ENCODE measurements at regions not wholly inside any gene's neighbourhood (a gene's known extent, or its start where the extent isn't known, plus 50 kb on each side); places are given as distances from the start of the nearest gene placed in this dataset.

GRCh38 chr4:104022226-104022625, 302.4 kb upstream of the TACR3 start:
- Histone ChIP-seq H3K4me3 (ENCODE audit: low read depth, low read length, poor library complexity, severe bottlenecking) (no peak overlapping the region), H3K4me2 (ENCODE audit: low read length) (no peak overlapping the region), H2AFZ (ENCODE audit: low read length) (no peak overlapping the region), H3K4me1 (ENCODE audit: insufficient read depth, low read length, severe bottlenecking) (no peaks in the 10 kb centered on the region), H3K9ac (ENCODE audit: low read length) (no peak overlapping the region), H3K79me2 (ENCODE audit: insufficient read depth, low read length) (no peaks in the 10 kb centered on the region), H3K27ac (ENCODE audit: low read depth, low read length, poor library complexity, severe bottlenecking) (no peak overlapping the region), H3K36me3 (ENCODE audit: insufficient read depth, low read length) (no peaks in the 10 kb centered on the region), H3K27me3 (ENCODE audit: insufficient read depth, low read length) (no peaks in the 10 kb centered on the region), H3F3A (ENCODE audit: insufficient read depth, low read length) (no peaks in the 10 kb centered on the region), H3K9me2 (ENCODE audit: low read depth, low read length) (no peaks in the 10 kb centered on the region), H4K20me1 (ENCODE audit: insufficient read depth, low read length) (no peaks in the 10 kb centered on the region), H3K9me3 (ENCODE audit: low read length) (no peaks in the 10 kb centered on the region)
- TF ChIP-seq EZH2 (IDR thresholded peaks at IDR 0.05; ENCODE audit: borderline replicate concordance, low read length) (no peak), CTCF (IDR thresholded peaks at IDR 0.05; ENCODE audit: low read length) (no peak)

- Histone ChIP-seq H3K9me2 (ENCODE audit: low read depth, low read length) (no peaks in the 10 kb centered on the region), H3K4me3 (ENCODE audit: low read depth, low read length, poor library complexity, severe bottlenecking) (no peak overlapping the region), H3K4me2 (ENCODE audit: low read length) (no peak overlapping the region), H3K36me3 (ENCODE audit: insufficient read depth, low read length) (no peaks in the 10 kb centered on the region), H3K79me2 (ENCODE audit: insufficient read depth, low read length) (no peaks in the 10 kb centered on the region), H3K27me3 (ENCODE audit: insufficient read depth, low read length) (no peaks in the 10 kb centered on the region), H3K9ac (ENCODE audit: low read length) (no peak overlapping the region), H3K27ac (ENCODE audit: low read depth, low read length, poor library complexity, severe bottlenecking) (no peak overlapping the region), H3F3A (ENCODE audit: insufficient read depth, low read length) (no peaks in the 10 kb centered on the region), H3K4me1 (ENCODE audit: insufficient read depth, low read length, severe bottlenecking) (no peaks in the 10 kb centered on the region), H4K20me1 (ENCODE audit: insufficient read depth, low read length) (no peaks in the 10 kb centered on the region), H2AFZ (ENCODE audit: low read length) (no peak overlapping the region), H3K9me3 (ENCODE audit: low read length) (no peaks in the 10 kb centered on the region)
- TF ChIP-seq CTCF (IDR thresholded peaks at IDR 0.05; ENCODE audit: low read length) = no peak
- no peak for TF ChIP-seq EZH2 (IDR thresholded peaks at IDR 0.05; ENCODE audit: borderline replicate concordance, low read length)
Measured at GRCh38 chr4:104020641-104021040, 300.9 kb upstream of the TACR3 start.

DNA sequence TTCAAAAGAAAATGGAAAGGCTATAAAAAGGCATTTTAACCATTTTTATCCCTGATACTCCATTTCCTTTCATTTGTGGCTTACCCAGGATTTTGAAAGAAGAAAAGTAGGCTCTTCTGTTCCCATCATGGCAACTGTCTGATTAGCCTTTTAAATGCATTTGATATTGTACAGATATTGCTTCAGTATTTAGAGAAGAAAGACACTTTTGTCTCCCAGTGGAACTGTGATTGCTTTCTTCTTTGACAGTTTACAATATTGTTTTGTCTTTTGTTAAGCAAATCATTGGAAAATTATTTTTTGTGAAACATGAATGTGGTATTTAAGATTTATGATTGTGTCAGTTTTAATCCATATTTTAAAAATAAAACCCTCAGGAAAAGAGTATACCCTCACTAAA, 297.4 kb upstream of the TACR3 start:
- Histone ChIP-seq H3K27me3 (ENCODE audit: insufficient read depth, low read length) (no peaks in the 10 kb centered on the region), H3K4me1 (ENCODE audit: insufficient read depth, low read length, severe bottlenecking) (no peaks in the 10 kb centered on the region)

More for the DNA sequence above, 297.4 kb upstream of the TACR3 start:
- no peaks in the 10 kb centered on the region for H3K9me3 ChIP-seq (ENCODE audit: low read length)
- no peak for TF ChIP-seq CTCF (IDR thresholded peaks at IDR 0.05; ENCODE audit: low read length)
- TF ChIP-seq EZH2 (IDR thresholded peaks at IDR 0.05; ENCODE audit: borderline replicate concordance, low read length) = no peak
- H3K4me3 ChIP-seq (ENCODE audit: low read depth, low read length, poor library complexity, severe bottlenecking) = no peak overlapping the region
- H3K79me2 ChIP-seq (ENCODE audit: insufficient read depth, low read length) = no peaks in the 10 kb centered on the region
- H3K9me2 ChIP-seq (ENCODE audit: low read depth, low read length) = no peaks in the 10 kb centered on the region
- H3K4me2 ChIP-seq (ENCODE audit: low read length) = no peak overlapping the region
- H3K9ac ChIP-seq (ENCODE audit: low read length) = no peak overlapping the region
- H3K27ac ChIP-seq (ENCODE audit: low read depth, low read length, poor library complexity, severe bottlenecking) = no peak overlapping the region
- no peak overlapping the region for H2AFZ ChIP-seq (ENCODE audit: low read length)
- H3F3A ChIP-seq (ENCODE audit: insufficient read depth, low read length) = no peaks in the 10 kb centered on the region
- no peaks in the 10 kb centered on the region for H4K20me1 ChIP-seq (ENCODE audit: insufficient read depth, low read length)
- no peaks in the 10 kb centered on the region for H3K36me3 ChIP-seq (ENCODE audit: insufficient read depth, low read length)

Measured in OCI-LY1 (cell line).